Left ventricle myocardium inferior (tissue), 1 donor: ENCODE measurements at regions not wholly inside any gene's neighbourhood (a gene's known extent, or its start where the extent isn't known, plus 50 kb on each side); places are given as distances from the start of the nearest gene placed in this dataset.

ENCODE experiments used
- DNase-seq: peaks from one replicate; pipeline ENCODE4 v3.0.0-alpha.2; 2020
- H3K27ac ChIP-seq: fragments of 200-600 bp; replicated peaks from 2 replicates; pipeline ENCODE4 v1.8.0; 2021
- H3K27me3 ChIP-seq: fragments of 200-600 bp; 2 replicates; pipeline ENCODE4 v1.8.0; 2021; ENCODE audit warnings: low read depth
- H3K36me3 ChIP-seq: fragments of 200-600 bp; 2 replicates; pipeline ENCODE4 v1.8.0; 2021
- H3K4me1 ChIP-seq: fragments of 200-600 bp; 2 replicates; pipeline ENCODE4 v1.8.0; 2021
- H3K4me3 ChIP-seq: fragments of 200-600 bp; 2 replicates; pipeline ENCODE4 v1.8.0; 2021; ENCODE audit warnings: mild to moderate bottlenecking, moderate library complexity
- H3K9me3 ChIP-seq: fragments of 200-600 bp; replicated peaks from 2 replicates; pipeline ENCODE4 v1.8.0; 2021
- intact Hi-C: fragments of 100-400 bp; cut with micrococcal nuclease; formaldehyde crosslinking; loops from one replicate; pipeline ENCODE4 v1.11.0; 2022
- TF ChIP-seq, protein P1 (sequence below): fragments of 200-600 bp; IDR thresholded peaks from 2 replicates; pipeline ENCODE4 v1.8.0; 2021; ENCODE audit warnings: antibody characterized with exemption, mild to moderate bottlenecking, borderline replicate concordance
- donor health status: DM: no; HTN: yes; CAD: no; lungs with severe emphysema.

DNA sequence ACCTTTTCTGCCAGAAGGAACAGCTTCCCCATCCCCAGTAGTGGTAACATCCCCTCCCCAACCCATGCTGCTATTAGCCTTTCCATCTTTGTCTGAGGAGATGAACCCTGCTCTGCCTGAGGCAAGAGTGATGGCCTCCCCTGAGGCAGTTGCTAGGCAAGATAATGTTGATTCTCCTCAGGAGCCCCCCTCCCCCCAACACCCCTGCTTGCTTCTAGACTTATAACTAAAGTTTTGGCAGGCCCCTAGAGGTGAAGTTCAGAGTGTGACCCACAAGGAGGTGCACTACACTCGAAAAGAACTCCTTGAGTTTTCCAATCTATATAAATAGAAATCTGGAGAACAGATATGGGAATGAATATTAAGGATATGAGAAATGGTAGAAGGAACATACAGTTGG, 962.5 kb downstream of the ADGRL3 start:
- H3K27me3 ChIP-seq, result no peaks in the 10 kb centered on the region
- H3K27ac ChIP-seq, result no peak overlapping the region
- intact Hi-C loops, result no loop called here
- peaks cover 7% of the 10 kb centered on the region for H3K9me3 ChIP-seq
- no peaks in the 10 kb centered on the region for H3K36me3 ChIP-seq
- TF ChIP-seq, protein P1, sequence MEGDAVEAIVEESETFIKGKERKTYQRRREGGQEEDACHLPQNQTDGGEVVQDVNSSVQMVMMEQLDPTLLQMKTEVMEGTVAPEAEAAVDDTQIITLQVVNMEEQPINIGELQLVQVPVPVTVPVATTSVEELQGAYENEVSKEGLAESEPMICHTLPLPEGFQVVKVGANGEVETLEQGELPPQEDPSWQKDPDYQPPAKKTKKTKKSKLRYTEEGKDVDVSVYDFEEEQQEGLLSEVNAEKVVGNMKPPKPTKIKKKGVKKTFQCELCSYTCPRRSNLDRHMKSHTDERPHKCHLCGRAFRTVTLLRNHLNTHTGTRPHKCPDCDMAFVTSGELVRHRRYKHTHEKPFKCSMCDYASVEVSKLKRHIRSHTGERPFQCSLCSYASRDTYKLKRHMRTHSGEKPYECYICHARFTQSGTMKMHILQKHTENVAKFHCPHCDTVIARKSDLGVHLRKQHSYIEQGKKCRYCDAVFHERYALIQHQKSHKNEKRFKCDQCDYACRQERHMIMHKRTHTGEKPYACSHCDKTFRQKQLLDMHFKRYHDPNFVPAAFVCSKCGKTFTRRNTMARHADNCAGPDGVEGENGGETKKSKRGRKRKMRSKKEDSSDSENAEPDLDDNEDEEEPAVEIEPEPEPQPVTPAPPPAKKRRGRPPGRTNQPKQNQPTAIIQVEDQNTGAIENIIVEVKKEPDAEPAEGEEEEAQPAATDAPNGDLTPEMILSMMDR, result no peak
- H3K4me1 ChIP-seq, result peaks cover 16% of the 10 kb centered on the region
- no peak overlapping the region for H3K4me3 ChIP-seq
- no peak for DNase-seq

DNA sequence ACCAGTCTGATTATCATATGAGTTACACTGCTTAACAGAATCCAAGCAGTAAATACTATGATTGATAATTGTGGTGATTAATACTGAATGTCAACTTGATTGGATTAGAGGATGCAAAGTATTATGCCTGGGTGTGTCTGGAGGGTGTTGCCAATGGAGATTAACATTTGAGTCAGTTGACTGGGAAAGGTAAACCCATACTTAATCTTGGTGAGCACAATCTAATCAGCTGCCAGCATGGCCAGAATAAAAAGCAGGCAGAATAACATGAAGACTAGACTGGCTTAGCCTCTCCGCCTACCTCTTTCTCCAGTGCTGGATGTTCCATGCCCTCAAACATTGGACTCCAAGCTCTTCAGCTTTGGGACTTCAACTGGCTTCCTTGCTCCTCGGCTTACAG, 961.3 kb downstream of the ADGRL3 start:
- intact Hi-C loops, result no loop called here
- no peaks in the 10 kb centered on the region for H3K27me3 ChIP-seq
- no peak overlapping the region for H3K27ac ChIP-seq
- H3K9me3 ChIP-seq, result no peaks in the 10 kb centered on the region
- no peak for DNase-seq
- no peaks in the 10 kb centered on the region for H3K36me3 ChIP-seq
- no peak overlapping the region for H3K4me3 ChIP-seq
- peaks cover 20% of the 10 kb centered on the region for H3K4me1 ChIP-seq
- TF ChIP-seq, protein P1, result no peak

- TF ChIP-seq, protein P1, result no peak
- DNase-seq, result no peak
- H3K27ac ChIP-seq, result peak overlapping the region; percentile 51
Measured at GRCh38 chr4:62159876-62160275, 959.8 kb downstream of the ADGRL3 start.

GRCh38 chr4:62159306-62159705, 959.2 kb downstream of the ADGRL3 start:
- Histone ChIP-seq H3K4me1 (peaks cover 20% of the 10 kb centered on the region), H3K36me3 (no peaks in the 10 kb centered on the region), H3K27ac (peak overlapping the region; percentile 51), H3K9me3 (no peaks in the 10 kb centered on the region), H3K27me3 (no peaks in the 10 kb centered on the region), H3K4me3 (no peak overlapping the region)
- TF ChIP-seq, protein P1, result no peak
- intact Hi-C loops, result no loop called here
- DNase-seq, result no peak

More at GRCh38 chr4:62159876-62160275, 959.8 kb downstream of the ADGRL3 start:
- Histone ChIP-seq H3K27me3 (no peaks in the 10 kb centered on the region), H3K4me3 (no peak overlapping the region), H3K36me3 (no peaks in the 10 kb centered on the region), H3K4me1 (peaks cover 20% of the 10 kb centered on the region), H3K9me3 (no peaks in the 10 kb centered on the region)
- intact Hi-C loops, result no loop called here

DNA sequence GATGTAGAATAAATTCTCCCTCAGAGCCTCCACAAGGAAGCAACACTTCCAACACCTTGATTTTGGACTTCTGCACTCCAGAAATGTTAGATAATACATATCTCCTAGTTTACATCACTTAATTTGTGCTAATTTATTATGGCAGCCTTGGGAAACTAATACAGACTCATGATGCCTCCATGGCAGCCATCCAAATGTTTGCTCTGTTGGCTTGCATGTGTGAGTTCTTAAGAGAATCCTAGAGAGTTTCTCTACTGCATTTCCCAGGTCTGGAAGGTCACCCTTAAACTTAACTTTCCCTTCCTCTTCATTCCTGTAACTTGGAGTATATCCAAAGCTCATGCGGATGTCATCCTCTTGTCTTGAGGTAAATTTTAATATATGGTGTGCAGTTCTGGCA, 956.1 kb downstream of the ADGRL3 start:
- H3K36me3 ChIP-seq, result no peaks in the 10 kb centered on the region
- no peak for DNase-seq
- intact Hi-C loops, result no loop called here
- H3K4me1 ChIP-seq, result peaks cover 20% of the 10 kb centered on the region
- H3K9me3 ChIP-seq, result no peaks in the 10 kb centered on the region
- TF ChIP-seq, protein P1, result no peak
- H3K27ac ChIP-seq, result no peak overlapping the region
- H3K27me3 ChIP-seq, result no peaks in the 10 kb centered on the region
- H3K4me3 ChIP-seq, result no peak overlapping the region

GRCh38 chr4:62145276-62145675, 945.1 kb downstream of the ADGRL3 start:
- no peak overlapping the region for H3K27ac ChIP-seq
- peaks cover 26% of the 10 kb centered on the region for H3K9me3 ChIP-seq

More at GRCh38 chr4:62145276-62145675, 945.1 kb downstream of the ADGRL3 start:
- Histone ChIP-seq H3K36me3 (peaks cover 10% of the 10 kb centered on the region), H3K4me1 (peaks cover 11% of the 10 kb centered on the region), H3K27me3 (no peaks in the 10 kb centered on the region), H3K4me3 (no peak overlapping the region)
- TF ChIP-seq, protein P1, result no peak
- DNase-seq, result no peak
- intact Hi-C loops, result loop anchor here (5.0 kb wide), 1 partner anchor 588 kb away; no protein-coding TSS in a partner anchor
